ENCODE measurements at regions not wholly inside any gene's neighbourhood (a gene's known extent, or its start where the extent isn't known, plus 50 kb on each side); places are given as distances from the start of the nearest gene placed in this dataset.

DNA sequence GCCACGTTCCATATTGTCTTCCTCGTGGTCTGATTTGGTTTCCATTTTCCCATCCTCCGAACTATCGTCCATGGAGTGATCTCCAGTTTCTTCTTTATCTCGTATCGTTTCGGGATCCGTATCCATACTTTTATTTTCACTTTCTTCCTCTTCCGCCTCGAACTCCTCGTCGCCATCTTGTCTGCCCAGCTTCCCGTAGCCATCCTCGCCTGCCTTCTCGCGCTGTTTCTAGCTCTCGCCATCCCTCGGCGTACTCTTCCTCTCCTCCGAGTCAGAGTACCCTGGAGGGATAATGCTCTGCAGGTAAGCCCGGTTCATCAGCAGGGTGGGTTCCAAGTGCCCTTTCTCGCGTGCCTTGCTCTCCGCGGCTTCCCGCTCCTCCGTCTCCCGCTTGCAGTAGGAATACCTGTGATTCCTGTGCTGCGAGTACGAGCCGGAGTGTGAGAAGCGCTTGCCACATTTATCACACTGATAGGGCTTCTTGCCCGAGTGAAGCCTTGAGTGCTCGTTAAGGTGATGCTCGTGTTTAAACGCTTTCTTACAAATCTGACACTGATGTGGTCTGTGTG, 134.5 kb upstream of the TAPT1 start:
- TF ChIP-seq, protein P1, sequence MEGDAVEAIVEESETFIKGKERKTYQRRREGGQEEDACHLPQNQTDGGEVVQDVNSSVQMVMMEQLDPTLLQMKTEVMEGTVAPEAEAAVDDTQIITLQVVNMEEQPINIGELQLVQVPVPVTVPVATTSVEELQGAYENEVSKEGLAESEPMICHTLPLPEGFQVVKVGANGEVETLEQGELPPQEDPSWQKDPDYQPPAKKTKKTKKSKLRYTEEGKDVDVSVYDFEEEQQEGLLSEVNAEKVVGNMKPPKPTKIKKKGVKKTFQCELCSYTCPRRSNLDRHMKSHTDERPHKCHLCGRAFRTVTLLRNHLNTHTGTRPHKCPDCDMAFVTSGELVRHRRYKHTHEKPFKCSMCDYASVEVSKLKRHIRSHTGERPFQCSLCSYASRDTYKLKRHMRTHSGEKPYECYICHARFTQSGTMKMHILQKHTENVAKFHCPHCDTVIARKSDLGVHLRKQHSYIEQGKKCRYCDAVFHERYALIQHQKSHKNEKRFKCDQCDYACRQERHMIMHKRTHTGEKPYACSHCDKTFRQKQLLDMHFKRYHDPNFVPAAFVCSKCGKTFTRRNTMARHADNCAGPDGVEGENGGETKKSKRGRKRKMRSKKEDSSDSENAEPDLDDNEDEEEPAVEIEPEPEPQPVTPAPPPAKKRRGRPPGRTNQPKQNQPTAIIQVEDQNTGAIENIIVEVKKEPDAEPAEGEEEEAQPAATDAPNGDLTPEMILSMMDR (IDR thresholded peaks at IDR 0.05), result no peak
- TF ChIP-seq ZFX (IDR thresholded peaks at IDR 0.05; ENCODE audit: borderline replicate concordance), result no peak

Measured in 22Rv1 (cell line).